ENCODE measurements at regions not wholly inside any gene's neighbourhood (a gene's known extent, or its start where the extent isn't known, plus 50 kb on each side); places are given as distances from the start of the nearest gene placed in this dataset.
A peak's percentile ranks its signal among the peaks of the same experiment; 100 is the strongest.

DNA sequence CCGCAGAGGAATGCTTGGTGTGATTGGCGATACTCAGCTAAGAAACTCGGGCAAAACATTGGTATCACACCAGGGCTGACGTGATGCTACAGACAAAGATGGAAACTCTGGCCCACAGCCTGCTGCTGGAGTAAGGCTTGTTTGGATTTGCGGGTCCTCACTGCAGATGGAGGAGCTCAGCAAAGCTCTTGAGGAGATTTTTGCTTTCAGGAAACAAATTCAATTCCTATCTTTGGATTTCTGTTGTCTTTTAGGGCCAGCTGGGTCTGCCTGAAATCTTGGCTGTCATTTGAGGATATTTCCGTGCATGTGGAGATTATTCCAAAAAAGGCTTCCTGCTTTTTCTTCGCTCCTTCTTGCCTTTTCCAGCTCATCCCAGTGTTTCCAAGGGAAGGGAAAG, 475.8 kb downstream of the TSN start:
- H3K27ac ChIP-seq = no peak overlapping the region
- TF ChIP-seq, protein P1, sequence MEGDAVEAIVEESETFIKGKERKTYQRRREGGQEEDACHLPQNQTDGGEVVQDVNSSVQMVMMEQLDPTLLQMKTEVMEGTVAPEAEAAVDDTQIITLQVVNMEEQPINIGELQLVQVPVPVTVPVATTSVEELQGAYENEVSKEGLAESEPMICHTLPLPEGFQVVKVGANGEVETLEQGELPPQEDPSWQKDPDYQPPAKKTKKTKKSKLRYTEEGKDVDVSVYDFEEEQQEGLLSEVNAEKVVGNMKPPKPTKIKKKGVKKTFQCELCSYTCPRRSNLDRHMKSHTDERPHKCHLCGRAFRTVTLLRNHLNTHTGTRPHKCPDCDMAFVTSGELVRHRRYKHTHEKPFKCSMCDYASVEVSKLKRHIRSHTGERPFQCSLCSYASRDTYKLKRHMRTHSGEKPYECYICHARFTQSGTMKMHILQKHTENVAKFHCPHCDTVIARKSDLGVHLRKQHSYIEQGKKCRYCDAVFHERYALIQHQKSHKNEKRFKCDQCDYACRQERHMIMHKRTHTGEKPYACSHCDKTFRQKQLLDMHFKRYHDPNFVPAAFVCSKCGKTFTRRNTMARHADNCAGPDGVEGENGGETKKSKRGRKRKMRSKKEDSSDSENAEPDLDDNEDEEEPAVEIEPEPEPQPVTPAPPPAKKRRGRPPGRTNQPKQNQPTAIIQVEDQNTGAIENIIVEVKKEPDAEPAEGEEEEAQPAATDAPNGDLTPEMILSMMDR (conservative IDR thresholded peaks at IDR 0.05) = no peak

DNA sequence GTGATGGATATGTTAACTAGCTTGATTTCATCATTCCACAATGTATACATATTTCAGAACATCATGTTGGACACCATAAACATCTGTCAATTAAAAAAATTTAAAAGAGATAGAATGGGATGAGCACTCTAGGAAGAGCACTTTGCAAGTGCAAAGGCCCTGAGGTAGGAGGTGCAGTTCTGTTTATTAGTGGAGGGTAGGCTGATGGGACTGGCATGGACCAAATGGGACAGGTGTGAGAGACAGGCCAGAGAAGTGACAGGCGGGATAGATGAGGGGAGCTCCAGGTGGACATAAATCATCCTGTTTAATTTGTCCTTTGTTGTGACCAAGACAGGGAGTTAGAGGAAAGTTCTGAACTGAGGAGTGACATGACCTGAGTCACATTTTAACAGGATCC, 477.9 kb downstream of the TSN start:
- no peak overlapping the region for H3K27ac ChIP-seq
- TF ChIP-seq, protein P1 (conservative IDR thresholded peaks at IDR 0.05) = no peak

- TF ChIP-seq, protein P1 (conservative IDR thresholded peaks at IDR 0.05) = no peak
- H3K27ac ChIP-seq = peak overlapping the region; percentile 91
Observed at GRCh38 chr2:122236152-122236874, 480.9 kb downstream of the TSN start.

DNA sequence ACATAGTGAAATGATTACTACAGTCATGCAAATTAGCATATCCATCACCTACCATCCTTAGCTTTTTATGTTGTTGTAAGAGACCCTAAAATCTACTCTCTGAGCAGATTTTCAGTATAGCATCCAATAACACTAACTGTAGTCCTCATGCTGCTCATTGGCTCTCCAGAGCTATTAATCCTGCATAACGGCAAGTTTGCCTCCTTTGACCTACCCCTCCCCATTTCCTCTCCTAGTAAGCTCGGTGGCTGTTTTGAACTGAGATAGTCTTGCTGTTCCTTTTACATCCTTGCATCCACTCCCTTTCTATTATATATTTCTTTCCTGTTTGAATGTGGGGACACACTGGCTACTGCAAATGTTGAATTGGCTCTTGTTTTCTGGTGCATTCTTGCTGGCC, 481.5 kb downstream of the TSN start:
- TF ChIP-seq, protein P1 (conservative IDR thresholded peaks at IDR 0.05) = no peak
- H3K27ac ChIP-seq = peak overlapping the region; percentile 91

DNA sequence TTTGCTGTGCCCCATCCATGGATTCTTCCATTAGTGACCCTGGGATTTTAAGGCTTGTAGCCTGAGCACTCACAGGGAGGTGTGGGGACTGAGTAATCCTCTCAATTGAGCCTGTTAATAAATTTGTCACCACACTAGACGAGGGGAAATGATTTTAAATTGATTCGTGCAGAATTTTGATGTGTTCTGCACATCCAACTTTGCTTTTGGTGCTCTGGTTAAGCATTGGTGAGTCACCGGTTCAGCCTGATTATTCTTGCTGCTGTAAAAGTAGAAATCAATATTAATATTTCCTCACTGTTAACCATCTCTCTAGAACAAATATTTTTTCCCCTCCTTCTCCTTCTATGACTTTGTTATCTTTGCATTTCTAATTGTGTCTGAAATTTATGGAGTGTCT, 482.0 kb downstream of the TSN start:
- peak overlapping the region; percentile 91 for H3K27ac ChIP-seq
- TF ChIP-seq, protein P1 (conservative IDR thresholded peaks at IDR 0.05) = no peak

GRCh38 chr2:122238006-122238559, 482.6 kb downstream of the TSN start:
- TF ChIP-seq, protein P1 (conservative IDR thresholded peaks at IDR 0.05) = no peak
- peak overlapping the region; percentile 91 for H3K27ac ChIP-seq

DNA sequence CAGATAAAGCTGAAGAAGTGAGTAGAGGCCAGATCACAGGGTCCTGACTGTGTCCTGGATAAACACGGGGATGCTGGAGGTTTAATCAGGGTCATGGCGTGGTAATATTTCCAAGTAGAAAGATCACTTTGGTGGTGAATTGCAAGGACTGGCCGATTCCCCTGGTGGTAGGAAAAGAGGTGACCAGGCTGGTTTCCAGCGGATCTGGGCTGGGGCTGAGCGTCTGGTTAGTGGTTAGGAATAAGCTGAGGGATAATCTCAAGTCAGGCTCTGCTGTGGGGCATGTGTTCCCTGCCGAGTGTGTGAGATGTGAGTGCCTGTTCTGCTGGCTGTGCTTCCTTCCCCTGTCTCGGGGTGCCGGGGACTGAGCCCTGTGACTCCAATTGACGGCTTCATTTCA, 484.0 kb downstream of the TSN start:
- TF ChIP-seq, protein P1 (conservative IDR thresholded peaks at IDR 0.05) = no peak

More for the DNA sequence above, 484.0 kb downstream of the TSN start:
- H3K27ac ChIP-seq = peak overlapping the region; percentile 91; the same call in 1 of the 2 replicates

Measured in VCaP (cell line).